Lower leg skin (tissue), 4 donors: ENCODE measurements at regions not wholly inside any gene's neighbourhood (a gene's known extent, or its start where the extent isn't known, plus 50 kb on each side); places are given as distances from the start of the nearest gene placed in this dataset.

Source experiments
- DNase-seq, 2 donors: peaks; one replicate each; pipeline ENCODE4 v3.0.0-alpha.2; 2019; ENCODE audit warnings: low spot score in 2 of 2
- H3K4me3 ChIP-seq: fragments of 200-600 bp; sonication (generic); 2 replicates; pipeline ENCODE4 v1.5.1; 2017; ENCODE audit warnings: mild to moderate bottlenecking, low read depth; ENCODE audit not compliant: poor library complexity, severe bottlenecking
- POLR2A ChIP-seq, 2 donors: fragments of 450-650 bp; IDR thresholded peaks; one replicate each; pipeline ENCODE4 v1.6.1; 2016 to 2017; ENCODE audit warnings: antibody characterized with exemption in 2 of 2, mild to moderate bottlenecking in 1 of 2, moderate library complexity in 1 of 2
- WGBS, 2 donors: methylation state at CpG; one replicate each; pipeline ENCODE4 v1.1.5; 2018; 5-methylcytosine and 5-hydroxymethylcytosine counted together
- intact Hi-C: fragments of 100-400 bp; cut with DNase I; formaldehyde crosslinking; loops from one replicate; pipeline ENCODE4 v1.15.0; 2023; ENCODE audit warnings: low total_unique reads
- TF ChIP-seq, protein P1 (sequence below), 3 donors: fragments of 450-650 bp; IDR thresholded peaks; one replicate each; pipeline ENCODE4 v1.5.1; 2016; ENCODE audit warnings: antibody characterized with exemption in 3 of 3, mild to moderate bottlenecking in 3 of 3, moderate library complexity in 2 of 3

GRCh38 chr18:10343778-10344177, 110.7 kb upstream of the APCDD1 start:
- H3K4me3 ChIP-seq: no peak overlapping the region
- intact Hi-C loops: no loop called here
- DNase-seq: no peak
- WGBS, 2 donors: 76 to 84% methylated on average over 7 to 11 of the region's 11 CpGs
- no peak for TF ChIP-seq POLR2A (IDR thresholded peaks at IDR 0.05)
- TF ChIP-seq, protein P1, sequence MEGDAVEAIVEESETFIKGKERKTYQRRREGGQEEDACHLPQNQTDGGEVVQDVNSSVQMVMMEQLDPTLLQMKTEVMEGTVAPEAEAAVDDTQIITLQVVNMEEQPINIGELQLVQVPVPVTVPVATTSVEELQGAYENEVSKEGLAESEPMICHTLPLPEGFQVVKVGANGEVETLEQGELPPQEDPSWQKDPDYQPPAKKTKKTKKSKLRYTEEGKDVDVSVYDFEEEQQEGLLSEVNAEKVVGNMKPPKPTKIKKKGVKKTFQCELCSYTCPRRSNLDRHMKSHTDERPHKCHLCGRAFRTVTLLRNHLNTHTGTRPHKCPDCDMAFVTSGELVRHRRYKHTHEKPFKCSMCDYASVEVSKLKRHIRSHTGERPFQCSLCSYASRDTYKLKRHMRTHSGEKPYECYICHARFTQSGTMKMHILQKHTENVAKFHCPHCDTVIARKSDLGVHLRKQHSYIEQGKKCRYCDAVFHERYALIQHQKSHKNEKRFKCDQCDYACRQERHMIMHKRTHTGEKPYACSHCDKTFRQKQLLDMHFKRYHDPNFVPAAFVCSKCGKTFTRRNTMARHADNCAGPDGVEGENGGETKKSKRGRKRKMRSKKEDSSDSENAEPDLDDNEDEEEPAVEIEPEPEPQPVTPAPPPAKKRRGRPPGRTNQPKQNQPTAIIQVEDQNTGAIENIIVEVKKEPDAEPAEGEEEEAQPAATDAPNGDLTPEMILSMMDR (IDR thresholded peaks at IDR 0.05): no peak

DNA sequence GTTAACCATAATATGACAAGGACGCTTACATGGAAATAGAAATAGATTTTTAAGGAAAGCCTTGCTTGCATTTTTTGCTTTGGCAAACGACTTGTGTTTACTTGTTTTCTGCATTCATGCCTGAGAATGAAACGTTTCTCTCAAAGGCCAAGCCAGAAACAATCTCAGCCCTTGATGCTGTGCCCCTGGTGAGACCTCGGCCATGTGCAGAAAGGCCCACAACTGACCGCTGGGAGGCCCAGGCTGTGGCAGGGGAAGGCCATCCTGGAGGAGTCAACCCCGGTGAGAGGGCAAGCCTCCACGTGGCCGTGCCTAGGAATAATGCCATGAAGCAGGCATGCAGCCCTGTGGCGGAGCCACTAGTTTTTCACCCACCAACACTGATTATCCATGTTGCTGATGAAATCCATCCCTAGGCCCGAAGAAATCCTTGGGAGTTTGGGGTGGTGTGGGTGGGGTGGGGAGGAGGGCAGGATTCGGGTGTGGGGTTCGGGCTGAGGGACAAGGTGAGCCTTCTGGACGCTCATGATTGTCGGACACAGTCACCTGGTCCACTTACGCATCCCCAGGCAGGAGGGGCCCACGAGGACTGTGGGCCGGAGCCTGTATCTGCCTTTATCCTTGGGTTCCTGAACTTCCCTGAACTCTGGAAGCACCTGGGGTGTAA, 107.6 kb upstream of the APCDD1 start:
- TF ChIP-seq, protein P1 (IDR thresholded peaks at IDR 0.05): no peak
- no peak for TF ChIP-seq POLR2A (IDR thresholded peaks at IDR 0.05)
- H3K4me3 ChIP-seq: no peak overlapping the region
- DNase-seq: peak in 1 of 2 donors; percentile 12
- WGBS, 2 donors: 74 to 76% methylated on average over 16 to 17 of the region's 17 CpGs
- intact Hi-C loops: no loop called here

DNA sequence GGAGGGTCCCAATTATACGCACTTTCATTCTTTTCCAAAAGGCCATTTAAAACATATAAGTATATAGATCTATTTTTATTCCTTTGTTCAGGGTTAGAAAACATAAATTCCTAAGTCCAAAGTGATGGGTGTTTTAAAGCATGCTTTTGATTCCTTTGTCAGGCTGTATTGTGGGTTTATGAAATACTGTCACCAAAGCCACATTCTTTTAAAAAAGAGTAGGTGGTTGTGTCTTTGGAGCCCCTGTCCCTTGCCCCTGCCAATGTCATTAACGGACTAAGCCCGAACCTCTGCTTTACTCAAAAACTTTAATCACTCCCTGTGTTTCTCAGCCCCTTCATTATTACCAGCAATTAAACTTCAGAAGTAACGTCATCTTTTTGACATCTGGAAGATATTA, 104.9 kb upstream of the APCDD1 start:
- intact Hi-C loops: no loop called here
- no peak overlapping the region for H3K4me3 ChIP-seq
- WGBS, 2 donors: 79 to 82% methylated on average over 4 of the region's 4 CpGs
- TF ChIP-seq POLR2A (IDR thresholded peaks at IDR 0.05): no peak
- TF ChIP-seq, protein P1 (IDR thresholded peaks at IDR 0.05): no peak
- DNase-seq: no peak

GRCh38 chr18:10350661-10351060, 103.8 kb upstream of the APCDD1 start:
- peak in 1 of 2 donors; percentile 10 for DNase-seq

GRCh38 chr18:10351219-10351818, 103.1 kb upstream of the APCDD1 start:
- DNase-seq: peak in 1 of 2 donors; percentile 12
- intact Hi-C loops: no loop called here
- 77 to 86% methylated on average over 6 of the region's 6 CpGs for WGBS, 2 donors
- no peak overlapping the region for H3K4me3 ChIP-seq
- TF ChIP-seq, protein P1 (IDR thresholded peaks at IDR 0.05): no peak
- TF ChIP-seq POLR2A (IDR thresholded peaks at IDR 0.05): no peak

More at GRCh38 chr18:10350661-10351060, 103.8 kb upstream of the APCDD1 start:
- 83 to 89% methylated on average over 10 of the region's 10 CpGs for WGBS, 2 donors
- no peak for TF ChIP-seq POLR2A (IDR thresholded peaks at IDR 0.05)
- TF ChIP-seq, protein P1 (IDR thresholded peaks at IDR 0.05): no peak
- intact Hi-C loops: no loop called here
- H3K4me3 ChIP-seq: no peak overlapping the region
